Stimulated activated CD4-positive, alpha-beta T cell treated with anti-CD3 and anti-CD28 coated beads, Interleukin-2, amount 100 ng/mL, for 4 hours (primary cell): ENCODE measurements at regions not wholly inside any gene's neighbourhood (a gene's known extent, or its start where the extent isn't known, plus 50 kb on each side); places are given as distances from the start of the nearest gene placed in this dataset.
"Not testable (repeated sequence)": the region's sequence is repeated elsewhere in the genome, so short reads cannot be mapped to it uniquely, and the experiment has no call there.

ENCODE experiments used
- DNase-seq: peaks from one replicate; pipeline ENCODE4 v3.0.0-alpha.2; 2020; ENCODE audit warnings: low read depth

DNA sequence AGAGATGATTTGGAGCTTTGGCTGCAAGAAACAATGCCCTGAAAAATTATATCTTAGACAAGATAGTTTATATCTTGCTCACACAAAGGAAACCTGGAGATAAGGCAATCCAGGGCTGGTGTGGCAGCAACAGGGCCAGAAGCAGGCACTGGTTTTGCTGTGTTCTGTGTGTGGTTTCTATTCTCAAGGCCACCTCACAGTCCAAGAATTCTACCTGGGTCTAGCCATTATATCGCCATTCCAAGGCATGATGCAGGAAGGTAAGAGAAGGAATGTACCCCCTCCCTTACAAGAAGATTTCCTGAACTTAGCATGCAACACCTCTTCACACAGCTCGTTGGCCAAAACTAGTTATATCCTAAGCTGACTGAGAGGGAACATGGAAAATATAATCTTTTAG lies 74.5 kb upstream of the MEGF10 start:
- no peak for DNase-seq

DNA sequence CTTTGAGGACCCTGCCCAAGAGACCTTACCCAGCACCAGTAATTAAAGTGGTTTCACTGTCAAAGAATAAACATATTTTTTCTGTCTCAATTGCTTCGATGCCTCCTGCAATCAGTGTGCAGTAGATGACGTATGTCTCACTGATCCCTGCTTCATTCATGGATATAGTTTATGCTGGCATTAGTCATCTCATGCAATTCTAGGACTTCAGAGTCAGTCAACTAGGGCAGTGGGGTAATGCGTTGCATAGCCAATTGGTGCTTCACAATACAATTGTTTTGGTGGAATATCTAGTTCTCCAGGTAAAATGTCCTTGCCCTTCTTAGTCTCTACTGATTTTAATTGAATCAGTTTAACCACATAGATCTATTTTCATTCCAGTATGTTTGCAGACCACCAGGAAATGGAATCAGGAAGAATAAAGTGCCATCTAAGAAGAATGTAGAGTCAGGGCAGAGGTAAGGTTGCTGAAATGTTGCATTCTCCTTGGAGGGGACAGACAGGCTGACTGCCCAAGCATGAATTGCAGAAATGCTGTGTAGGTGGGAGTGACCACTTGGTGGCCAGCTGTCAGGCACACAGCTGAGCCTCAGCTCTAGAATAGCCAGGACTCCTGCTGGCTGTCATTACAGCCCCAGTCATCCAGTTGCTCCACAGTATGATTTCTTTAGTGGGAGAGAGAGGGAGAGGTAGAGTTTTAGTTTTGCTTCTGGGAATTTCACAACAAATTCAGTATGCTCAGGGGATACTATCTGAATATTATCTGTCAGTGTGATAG lies 73.5 kb upstream of the MEGF10 start:
- no peak for DNase-seq

DNA sequence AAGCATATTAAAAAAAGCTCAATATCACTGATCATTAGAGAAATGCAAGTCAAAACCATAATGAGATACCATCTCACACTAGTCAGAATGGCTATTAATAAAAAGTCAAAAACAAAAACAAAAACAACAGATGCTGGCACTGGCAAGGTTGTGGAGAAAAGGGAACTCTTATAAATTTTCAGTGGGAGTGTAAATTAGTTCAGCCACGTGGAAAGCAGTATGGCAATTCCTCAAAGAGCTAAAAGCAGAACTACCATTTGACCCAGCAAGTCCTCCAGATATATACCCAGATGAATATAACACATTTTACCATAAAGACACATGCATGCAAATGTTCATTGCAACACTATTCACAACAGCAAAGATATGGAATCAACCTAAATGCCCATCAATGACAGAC lies 68.7 kb upstream of the MEGF10 start:
- DNase-seq: not testable (repeated sequence)

DNA sequence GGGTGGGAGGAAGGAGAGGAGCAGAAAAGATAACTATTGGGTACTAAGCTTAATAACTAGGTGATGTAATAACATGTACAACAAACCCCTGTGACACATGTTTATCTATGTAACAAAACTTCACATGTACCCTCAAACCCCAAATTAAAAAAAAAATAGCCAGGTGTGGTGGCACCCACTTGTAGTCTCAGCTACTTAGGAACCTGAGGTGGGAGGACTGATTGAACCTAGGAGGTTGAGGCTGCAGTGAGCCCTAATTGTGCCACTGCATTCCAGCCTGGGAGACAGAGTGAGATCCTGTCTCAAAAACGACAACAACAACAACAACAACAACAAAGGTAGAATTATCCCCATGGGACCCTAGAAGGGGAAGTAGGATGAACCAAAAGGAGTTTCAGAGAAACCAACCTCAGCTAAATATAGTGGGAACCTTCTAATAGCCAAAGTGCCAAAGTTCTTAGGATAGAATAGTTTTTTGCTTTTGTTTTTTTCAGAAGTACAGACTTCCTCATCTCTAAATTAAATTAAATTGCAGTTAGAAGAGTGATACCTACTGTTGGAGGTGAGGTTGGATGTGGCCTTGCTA lies 67.9 kb upstream of the MEGF10 start:
- not testable (repeated sequence) for DNase-seq

DNA sequence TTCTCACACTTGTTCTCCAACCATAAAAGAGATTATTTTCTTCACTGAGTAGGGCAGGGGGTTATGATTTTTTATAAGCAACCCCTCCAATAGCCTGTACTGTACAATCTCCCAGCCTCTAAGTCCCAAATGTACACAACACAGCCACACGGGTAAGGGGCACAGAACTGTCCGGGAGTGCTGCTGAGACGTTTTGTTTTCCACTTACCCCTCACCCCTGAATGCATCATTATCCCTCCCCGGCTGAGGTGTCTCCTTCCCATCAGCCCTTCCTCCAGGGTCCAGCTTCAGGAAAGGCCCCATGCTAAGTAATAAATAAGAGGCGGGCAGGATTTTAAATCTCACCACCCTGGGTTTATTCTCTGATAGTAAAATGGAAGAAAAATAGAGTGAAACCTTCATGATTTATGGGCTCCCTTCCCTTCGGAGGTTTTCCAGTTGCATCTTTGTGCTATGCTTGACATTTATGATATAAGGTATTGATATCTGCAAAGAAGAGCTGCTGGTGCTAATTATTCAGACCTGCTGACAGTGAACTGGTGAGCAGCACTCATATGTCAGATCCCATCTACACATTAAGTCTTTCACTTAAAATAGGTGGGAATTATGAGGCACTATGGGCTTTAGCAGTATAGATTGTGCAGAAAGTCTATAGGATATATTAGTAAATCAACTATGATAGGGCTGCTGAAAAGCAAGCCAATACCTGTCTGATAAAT lies 67.2 kb upstream of the MEGF10 start:
- DNase-seq: no peak

DNA sequence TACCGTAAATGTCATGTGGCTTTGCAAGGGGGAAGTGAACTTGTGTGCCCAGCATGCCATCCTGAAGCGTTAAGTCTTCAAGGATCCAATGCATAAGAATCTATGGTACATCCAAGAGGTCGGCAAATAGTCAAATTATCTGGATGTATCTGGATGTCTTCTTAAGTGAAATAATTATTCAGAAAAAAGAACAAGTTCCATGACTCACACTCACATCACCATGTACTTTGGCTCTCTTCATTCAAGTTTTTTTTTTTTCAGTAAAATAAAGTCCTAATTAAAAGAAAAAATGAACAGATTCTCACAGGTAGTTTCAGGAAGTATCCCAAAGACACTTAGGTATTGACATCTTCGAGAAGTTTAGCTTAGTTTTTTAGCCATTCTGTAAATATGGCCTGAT lies 62.7 kb upstream of the MEGF10 start:
- DNase-seq: no peak

DNA sequence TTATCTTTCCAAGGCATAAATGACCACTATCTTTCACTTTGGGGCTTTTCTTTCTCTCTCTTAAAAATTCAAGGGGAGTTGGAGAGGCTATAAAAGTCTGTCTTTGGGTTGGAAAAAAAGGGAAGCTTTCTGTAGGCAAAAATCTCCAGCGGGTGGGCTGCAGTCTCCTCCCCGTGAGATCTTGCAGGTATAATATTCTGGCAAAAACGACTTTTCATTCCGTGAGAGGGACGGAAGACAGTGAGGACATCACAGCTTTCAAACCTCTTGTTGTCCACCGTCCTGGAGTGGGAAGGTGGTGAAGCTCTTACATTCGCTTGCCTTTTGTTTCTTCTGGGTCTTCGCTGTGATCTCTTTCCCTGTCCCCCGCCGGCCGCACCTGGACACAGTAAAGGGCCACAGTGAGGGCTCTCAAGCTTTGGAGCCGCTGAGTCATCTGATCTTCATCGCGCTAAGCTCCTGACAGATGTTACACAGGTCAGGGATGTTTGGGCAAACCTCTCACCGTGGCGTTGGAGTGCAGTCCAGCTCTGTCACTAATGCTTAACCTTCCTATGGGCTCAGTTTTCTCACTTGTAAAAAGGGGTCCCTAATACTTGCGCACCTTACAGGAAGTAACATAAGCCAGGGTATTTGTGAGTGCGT lies 61.9 kb upstream of the MEGF10 start:
- no peak for DNase-seq

DNA sequence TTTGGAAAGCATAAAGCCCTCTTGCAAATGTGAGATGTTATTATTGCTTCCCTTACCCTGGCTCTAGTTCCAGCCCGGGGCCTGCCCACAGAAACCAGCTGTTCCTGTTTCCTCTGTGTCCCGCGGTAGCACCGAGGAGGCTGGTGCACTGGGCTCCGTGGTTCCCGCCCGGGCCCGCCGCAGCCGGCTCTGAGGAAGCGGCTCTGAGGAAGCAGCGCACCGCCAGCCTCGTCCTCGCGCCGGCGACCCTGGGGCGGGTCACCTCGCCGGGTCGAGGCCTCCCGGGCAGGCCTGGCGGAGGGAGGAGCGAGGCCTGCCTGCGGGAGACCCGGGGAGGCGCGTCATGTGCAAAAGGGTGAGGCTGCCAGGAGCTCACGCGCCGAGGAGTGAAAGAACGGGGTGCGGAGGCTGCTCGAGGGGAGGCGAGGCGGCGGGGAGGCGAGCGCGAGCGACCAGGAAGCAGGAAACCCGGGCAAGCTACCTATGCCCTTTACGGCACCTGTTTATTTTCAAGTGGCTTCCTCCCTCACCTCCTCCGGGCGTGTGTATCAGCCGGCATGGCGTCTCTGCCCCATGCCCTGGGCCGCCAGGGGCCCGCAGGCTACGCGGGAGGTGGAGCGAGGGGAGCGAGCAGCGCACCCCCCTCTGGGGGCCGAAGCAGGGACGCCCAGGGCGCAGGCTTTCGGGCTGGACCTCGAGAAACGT lies 61.3 kb upstream of the MEGF10 start:
- DNase-seq: peak; percentile 26

DNA sequence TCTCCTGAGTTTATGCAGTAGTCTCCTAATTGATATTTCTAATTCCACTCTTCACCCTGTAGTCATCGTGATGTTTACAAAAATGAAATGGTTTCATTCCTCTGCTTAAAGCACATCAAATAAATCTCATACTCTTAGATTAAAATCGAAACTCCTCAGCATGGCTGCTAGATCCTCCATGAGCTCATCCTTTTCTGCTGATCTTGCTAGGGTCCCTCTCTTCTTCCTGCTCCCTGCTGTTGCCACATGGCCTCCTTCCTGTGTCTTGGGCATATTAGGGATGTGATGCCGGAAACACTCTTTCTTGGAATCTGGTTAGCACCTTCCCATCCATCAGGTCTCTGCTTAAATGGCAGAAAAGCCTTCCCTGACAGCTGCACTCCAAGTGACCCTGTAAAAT lies 59.5 kb upstream of the MEGF10 start:
- DNase-seq: no peak

DNA sequence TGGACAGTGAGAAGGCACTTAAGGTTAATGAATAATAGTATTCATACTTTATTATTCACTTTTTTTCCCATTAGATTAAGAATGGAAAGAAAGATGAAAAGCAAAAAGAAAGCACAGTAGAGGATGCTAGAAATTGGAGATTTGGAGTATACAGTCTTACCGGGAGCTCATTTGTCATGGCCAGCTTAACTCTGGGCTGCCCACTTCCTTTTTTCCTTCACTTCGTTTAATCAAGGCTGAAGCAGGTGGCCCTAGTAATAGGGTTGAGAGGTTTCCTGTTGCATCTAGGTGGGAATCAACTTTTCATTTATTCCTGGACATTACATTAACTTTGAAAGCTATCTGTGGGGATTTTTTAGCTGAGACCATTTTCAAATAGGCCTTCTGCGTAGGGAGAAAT lies 57.0 kb upstream of the MEGF10 start:
- DNase-seq: no peak

DNA sequence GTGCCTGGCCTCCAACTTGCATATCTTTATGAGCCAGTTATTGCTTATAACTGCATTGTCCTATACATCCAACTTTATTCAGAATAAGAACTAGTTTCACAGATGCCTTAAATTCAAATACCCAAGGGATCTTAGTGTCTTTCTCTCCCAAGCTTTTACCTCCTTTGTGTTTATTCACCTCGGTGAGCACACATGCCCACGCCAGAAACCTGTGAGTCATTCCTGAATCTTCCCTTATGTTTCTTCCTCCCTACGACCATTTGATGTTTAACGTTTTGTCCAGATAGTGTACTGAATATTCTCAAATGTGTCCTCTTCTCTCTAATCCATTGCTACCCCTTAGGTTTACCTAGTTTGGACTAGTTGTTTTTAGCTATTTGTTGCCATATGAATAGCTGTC lies 55.5 kb upstream of the MEGF10 start:
- no peak for DNase-seq

DNA sequence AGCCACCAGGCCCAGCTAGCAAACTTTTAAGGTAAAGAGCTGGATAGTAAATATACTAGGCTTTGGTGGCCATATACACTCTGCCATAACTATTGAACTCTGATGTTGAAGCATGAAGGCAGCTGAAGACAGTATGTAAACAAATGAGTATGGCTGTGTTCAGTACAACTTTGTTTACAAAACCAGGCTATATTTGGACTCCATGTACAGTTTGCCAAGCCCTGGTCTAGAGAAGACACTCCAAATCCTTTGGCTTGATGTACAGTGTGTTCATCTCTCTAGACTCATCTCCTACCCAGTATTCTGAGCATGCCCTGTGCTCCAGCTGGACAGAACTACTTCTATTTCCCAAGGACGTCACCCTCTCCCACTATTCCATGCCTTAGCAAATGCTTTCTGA lies 54.3 kb upstream of the MEGF10 start:
- no peak for DNase-seq
